Cardiac muscle cell (in vitro differentiated cells and primary cell): ENCODE measurements at regions not wholly inside any gene's neighbourhood (a gene's known extent, or its start where the extent isn't known, plus 50 kb on each side); places are given as distances from the start of the nearest gene placed in this dataset.

Experiments used
- DNase-seq, 2 donors: peaks; one replicate each; pipeline versions ENCODE4 v3.0.0 to v3.0.0-alpha.2; 2010 to 2017; ENCODE audit warnings: low read depth in 1 of 2, low spot score in 1 of 2
- H3K27ac ChIP-seq: fragments of 200-600 bp; sonication (generic); 2 replicates; pipeline ENCODE4 v1.5.1; 2016
- H3K27me3 ChIP-seq: fragments of 200-600 bp; sonication (generic); 2 replicates; pipeline ENCODE4 v1.6.0; 2016; ENCODE audit warnings: control low read depth
- H3K36me3 ChIP-seq: fragments of 200-600 bp; sonication (generic); 2 replicates; pipeline ENCODE4 v1.5.1; 2016; ENCODE audit warnings: control low read depth
- H3K4me1 ChIP-seq: fragments of 200-600 bp; sonication (generic); 2 replicates; pipeline ENCODE4 v1.8.1; 2017; ENCODE audit warnings: low read depth, mild to moderate bottlenecking, mixed run types
- H3K4me3 ChIP-seq: fragments of 200-600 bp; sonication (generic); 2 replicates; pipeline ENCODE4 v1.5.1; 2016; ENCODE audit warnings: mild to moderate bottlenecking
- H3K9me3 ChIP-seq: fragments of 200-600 bp; sonication (generic); 2 replicates; pipeline ENCODE4 v1.5.1; 2017; ENCODE audit warnings: low read depth, mild to moderate bottlenecking, control low read depth
- TF ChIP-seq, protein P1 (sequence below): IDR thresholded peaks from 2 replicates; pipeline ENCODE4 v1.5.1; 2012; ENCODE audit warnings: low read depth, mild to moderate bottlenecking, low read length

DNA sequence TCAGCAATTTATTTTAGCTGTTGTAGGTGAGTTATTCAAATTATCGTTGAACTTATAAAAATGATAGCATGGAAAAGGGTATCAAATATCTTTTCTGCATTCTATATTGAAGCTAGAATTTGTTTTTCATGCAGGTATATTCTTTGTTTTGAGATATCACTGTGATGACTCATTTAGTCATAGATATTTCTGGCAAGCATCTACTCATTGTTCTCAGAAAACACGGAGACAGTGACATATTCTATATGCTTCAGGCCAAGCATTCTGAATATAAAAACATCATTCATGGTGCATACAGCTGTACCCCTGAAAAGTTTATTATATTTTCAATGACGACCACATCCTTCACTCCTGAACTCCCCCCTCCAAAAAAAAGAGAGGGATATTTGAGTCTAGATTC lies 150.3 kb upstream of the GRIA1 start:
- no peak for DNase-seq
- TF ChIP-seq, protein P1, sequence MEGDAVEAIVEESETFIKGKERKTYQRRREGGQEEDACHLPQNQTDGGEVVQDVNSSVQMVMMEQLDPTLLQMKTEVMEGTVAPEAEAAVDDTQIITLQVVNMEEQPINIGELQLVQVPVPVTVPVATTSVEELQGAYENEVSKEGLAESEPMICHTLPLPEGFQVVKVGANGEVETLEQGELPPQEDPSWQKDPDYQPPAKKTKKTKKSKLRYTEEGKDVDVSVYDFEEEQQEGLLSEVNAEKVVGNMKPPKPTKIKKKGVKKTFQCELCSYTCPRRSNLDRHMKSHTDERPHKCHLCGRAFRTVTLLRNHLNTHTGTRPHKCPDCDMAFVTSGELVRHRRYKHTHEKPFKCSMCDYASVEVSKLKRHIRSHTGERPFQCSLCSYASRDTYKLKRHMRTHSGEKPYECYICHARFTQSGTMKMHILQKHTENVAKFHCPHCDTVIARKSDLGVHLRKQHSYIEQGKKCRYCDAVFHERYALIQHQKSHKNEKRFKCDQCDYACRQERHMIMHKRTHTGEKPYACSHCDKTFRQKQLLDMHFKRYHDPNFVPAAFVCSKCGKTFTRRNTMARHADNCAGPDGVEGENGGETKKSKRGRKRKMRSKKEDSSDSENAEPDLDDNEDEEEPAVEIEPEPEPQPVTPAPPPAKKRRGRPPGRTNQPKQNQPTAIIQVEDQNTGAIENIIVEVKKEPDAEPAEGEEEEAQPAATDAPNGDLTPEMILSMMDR: no peak
- no peak overlapping the region for H3K4me3 ChIP-seq
- H3K9me3 ChIP-seq: no peaks in the 10 kb centered on the region
- no peaks in the 10 kb centered on the region for H3K36me3 ChIP-seq
- no peak overlapping the region for H3K27ac ChIP-seq
- no peaks in the 10 kb centered on the region for H3K4me1 ChIP-seq
- no peaks in the 10 kb centered on the region for H3K27me3 ChIP-seq

DNA sequence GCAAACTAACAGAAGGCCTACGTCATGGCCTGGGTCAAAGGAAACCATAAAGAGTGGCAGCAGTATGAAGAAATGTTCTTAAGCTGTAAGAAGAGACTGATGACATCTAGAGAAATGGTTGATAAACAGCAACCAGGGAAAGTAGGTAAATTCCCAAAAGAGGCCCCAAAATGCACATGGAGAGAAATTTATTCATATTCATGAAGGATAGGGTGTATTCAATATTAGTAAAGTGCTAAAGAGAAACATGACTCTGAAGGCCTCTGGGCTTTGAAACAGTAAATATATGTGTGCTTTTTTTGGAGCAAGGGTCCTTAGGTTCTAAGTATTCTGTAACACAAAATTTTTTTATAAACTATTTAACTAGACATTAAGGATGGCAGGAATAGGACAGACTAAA lies 149.7 kb upstream of the GRIA1 start:
- Histone ChIP-seq H3K27me3 (no peaks in the 10 kb centered on the region), H3K4me3 (no peak overlapping the region), H3K9me3 (no peaks in the 10 kb centered on the region), H3K4me1 (no peaks in the 10 kb centered on the region), H3K27ac (no peak overlapping the region), H3K36me3 (no peaks in the 10 kb centered on the region)
- no peak for DNase-seq
- TF ChIP-seq, protein P1: no peak

DNA sequence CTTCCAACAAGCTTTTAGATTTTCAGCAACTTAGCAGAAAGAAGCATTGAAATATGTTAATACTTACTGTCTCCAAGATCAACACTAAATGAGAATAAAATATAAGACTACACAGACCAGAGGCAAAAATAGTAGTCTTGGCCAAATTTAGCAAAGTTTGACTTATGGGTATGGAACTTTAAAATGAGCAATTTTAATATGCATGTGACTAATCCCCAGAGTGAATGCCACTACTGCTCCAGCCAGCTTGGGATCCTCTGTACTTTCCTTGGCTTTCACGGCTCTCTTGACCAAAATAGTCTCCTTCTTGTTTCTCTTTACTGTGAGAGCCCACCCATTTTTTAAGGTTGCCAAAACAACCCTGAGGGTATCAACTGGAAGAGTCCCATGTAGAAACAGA lies 148.0 kb upstream of the GRIA1 start:
- no peak for DNase-seq
- no peaks in the 10 kb centered on the region for H3K4me1 ChIP-seq
- no peaks in the 10 kb centered on the region for H3K27me3 ChIP-seq
- no peak overlapping the region for H3K27ac ChIP-seq
- TF ChIP-seq, protein P1: no peak
- H3K4me3 ChIP-seq: no peak overlapping the region
- no peaks in the 10 kb centered on the region for H3K36me3 ChIP-seq
- H3K9me3 ChIP-seq: no peaks in the 10 kb centered on the region

DNA sequence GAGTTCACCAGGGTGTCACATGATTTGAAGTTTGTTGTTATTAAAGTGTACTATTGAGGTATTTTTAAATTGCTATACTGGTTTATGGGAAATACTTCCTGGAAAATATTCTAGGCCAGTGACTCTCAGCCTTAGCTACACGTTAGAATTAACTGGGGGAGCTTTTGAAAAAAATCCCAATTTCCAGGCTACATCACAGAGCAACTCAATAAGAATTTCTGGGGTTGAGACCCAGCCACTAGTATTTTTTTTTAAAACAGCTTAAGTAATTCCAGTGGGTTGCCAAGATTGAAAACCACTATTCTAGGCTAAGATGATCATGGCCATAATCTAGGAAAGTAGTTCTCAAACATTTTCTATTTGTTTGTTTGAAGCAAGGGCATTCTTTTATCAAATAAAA lies 142.9 kb upstream of the GRIA1 start:
- no peak for DNase-seq
- H3K36me3 ChIP-seq: no peaks in the 10 kb centered on the region
- no peaks in the 10 kb centered on the region for H3K27me3 ChIP-seq
- no peak overlapping the region for H3K27ac ChIP-seq
- H3K4me3 ChIP-seq: no peak overlapping the region
- TF ChIP-seq, protein P1: no peak
- H3K4me1 ChIP-seq: peaks cover 22% of the 10 kb centered on the region
- H3K9me3 ChIP-seq: no peaks in the 10 kb centered on the region

DNA sequence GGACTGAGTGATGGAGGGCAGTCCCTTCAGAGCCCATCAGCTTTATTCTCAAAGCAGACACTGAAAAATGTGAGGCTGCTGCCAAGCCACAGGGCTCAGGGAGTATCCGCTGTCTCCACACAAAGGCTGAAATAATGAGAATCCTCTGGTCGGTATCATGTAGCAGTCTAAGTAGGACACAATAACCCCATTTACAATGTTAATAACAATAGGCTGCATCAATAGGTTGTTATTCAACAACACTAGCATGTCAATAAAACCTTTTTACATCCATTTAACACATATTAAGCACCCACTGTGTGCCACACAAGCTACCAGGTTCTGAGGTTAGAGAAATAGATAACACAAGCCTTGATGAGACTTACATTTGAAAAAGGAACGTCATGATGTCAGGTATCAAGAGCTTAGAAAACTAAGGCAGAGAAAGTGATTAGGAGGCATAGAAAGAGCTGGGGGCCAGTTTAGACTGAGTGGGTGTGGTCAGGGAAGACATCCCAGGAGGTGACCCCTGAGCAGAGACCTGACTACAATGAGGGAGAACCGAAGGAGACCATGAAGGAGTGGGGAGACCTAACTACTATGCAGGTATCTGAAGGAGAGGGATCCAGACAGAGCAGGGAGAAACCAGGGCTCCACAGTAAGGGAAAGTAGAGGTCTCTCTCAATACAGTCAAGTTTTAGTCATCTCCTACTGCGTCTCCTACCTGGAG lies 140.1 kb upstream of the GRIA1 start:
- H3K27ac ChIP-seq: no peak overlapping the region
- H3K36me3 ChIP-seq: no peaks in the 10 kb centered on the region
- no peak for DNase-seq
- TF ChIP-seq, protein P1: no peak
- H3K4me3 ChIP-seq: no peak overlapping the region
- no peaks in the 10 kb centered on the region for H3K27me3 ChIP-seq
- H3K4me1 ChIP-seq: peaks cover 43% of the 10 kb centered on the region
- no peaks in the 10 kb centered on the region for H3K9me3 ChIP-seq
